Heart left ventricle (tissue), 13 donors: ENCODE measurements at regions not wholly inside any gene's neighbourhood (a gene's known extent, or its start where the extent isn't known, plus 50 kb on each side); places are given as distances from the start of the nearest gene placed in this dataset.
"Not testable (repeated sequence)": the region's sequence is repeated elsewhere in the genome, so short reads cannot be mapped to it uniquely, and the experiment has no call there.

Source experiments
- CTCF ChIP-seq, 12 donors: fragments of 200-600 bp; sonication (generic) in 4 of 12; IDR thresholded peaks; one replicate each; pipeline versions ENCODE4 v1.5.0 to v1.8.0; 2018 to 2022; ENCODE audit warnings: antibody characterized with exemption in 12 of 12, mild to moderate bottlenecking in 5 of 12
- POLR2A ChIP-seq, 2 donors: fragments of 450-650 bp; IDR thresholded peaks; one replicate each; pipeline ENCODE4 v1.6.1; 2017; ENCODE audit warnings: antibody characterized with exemption in 2 of 2, mild to moderate bottlenecking in 2 of 2, moderate library complexity in 2 of 2
- donor health status: ischemic (EF 13 %, LVEDD 7.1; RV severe dilation, severe dysfunction).
- donor health status: DM: no; HTN: yes; CAD: no.
- donor health status: DM: no; HTN: no; CAD: no.
- donor health status: ischemic (EF 25% LVEDD 6.9; RV normal size, moderate dysfunction).
- donor health status: ischemic (EF 25% LVEDD 5.7; RV mildly dilated, moderate dysfunction).
- donor health status: ischemic (EF 35%, LVEDD 5.7; RV mildly dilated, moderate dysfunction).
- donor health status: nonischemic (EF 11% LVEDD 7.7; RV severe dilation, severe dysfunction).
- donor health status: DM: yes; HTN: yes; CAD: no.
- donor health status: PGD.
- donor health status: ischemic (EF 29% LVEDD 5.4; RV normal size, mild dysfunction).
- donor health status: nonischemic (EF 23%, LVEDD 6.1; RV moderate dilation, normal function).

GRCh38 chr12:28099245-28099644, 91.0 kb upstream of the CCDC91 start:
- TF ChIP-seq CTCF (IDR thresholded peaks at IDR 0.05): peak in 1 of 12 donors; percentile 8
- not testable (repeated sequence) for TF ChIP-seq POLR2A (IDR thresholded peaks at IDR 0.05)
